OCI-LY7 (cell line): ENCODE measurements at regions not wholly inside any gene's neighbourhood (a gene's known extent, or its start where the extent isn't known, plus 50 kb on each side); places are given as distances from the start of the nearest gene placed in this dataset.

ENCODE experiments used
- CTCF ChIP-seq: fragments of 200-600 bp; sonication (generic); conservative IDR thresholded peaks from 2 replicates; pipeline ENCODE4 v1.5.1; 2014; ENCODE audit warnings: mild to moderate bottlenecking, antibody characterized with exemption, low read length, moderate library complexity, mixed read lengths
- EZH2phosphoT487 ChIP-seq: fragments of 200-600 bp; sonication (generic); IDR thresholded peaks from 2 replicates; pipeline ENCODE4 v1.6.1; 2018; ENCODE audit warnings: low read depth, borderline replicate concordance, mild to moderate bottlenecking, mixed run types, antibody characterized with exemption, low read length, moderate library complexity, mixed read lengths

GRCh38 chr12:86903159-86903558, 647.0 kb upstream of the MGAT4C start:
- TF ChIP-seq EZH2phosphoT487, result no peak
- no peak for TF ChIP-seq CTCF
